GM18870 (cell line): ENCODE measurements at regions not wholly inside any gene's neighbourhood (a gene's known extent, or its start where the extent isn't known, plus 50 kb on each side); places are given as distances from the start of the nearest gene placed in this dataset.
"Not testable (repeated sequence)": the region's sequence is repeated elsewhere in the genome, so short reads cannot be mapped to it uniquely, and the experiment has no call there.

ENCODE experiments used
- ATAC-seq: cut with Tn5 transposase; IDR thresholded peaks from one replicate; pipeline ENCODE4 v1.9.1; 2021; ENCODE audit warnings: moderate library complexity; ENCODE audit not compliant: unreplicated experiment

DNA sequence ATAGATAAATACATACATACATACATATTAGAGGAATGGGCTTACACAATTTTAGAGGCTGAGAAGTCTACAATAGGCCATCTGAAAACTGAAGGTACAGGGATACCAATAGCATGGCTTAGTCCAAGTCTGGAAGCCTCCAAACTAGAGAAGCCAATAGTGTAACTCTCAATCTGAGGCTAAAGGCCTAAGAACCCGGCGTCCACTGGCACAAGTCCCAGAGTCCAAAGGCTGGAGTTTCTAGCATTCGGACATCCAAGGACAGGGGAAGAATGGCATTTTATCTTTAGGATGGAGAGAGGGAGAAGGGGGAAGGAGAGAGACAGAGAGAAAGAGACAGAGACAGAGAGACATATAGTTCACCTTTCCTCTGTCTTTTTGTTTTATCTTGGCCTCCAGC, 63.7 kb upstream of the SYT4 start:
- no peak for ATAC-seq

- ATAC-seq = no peak
Observed at GRCh38 chr18:43350176-43350575, 72.9 kb upstream of the SYT4 start.

DNA sequence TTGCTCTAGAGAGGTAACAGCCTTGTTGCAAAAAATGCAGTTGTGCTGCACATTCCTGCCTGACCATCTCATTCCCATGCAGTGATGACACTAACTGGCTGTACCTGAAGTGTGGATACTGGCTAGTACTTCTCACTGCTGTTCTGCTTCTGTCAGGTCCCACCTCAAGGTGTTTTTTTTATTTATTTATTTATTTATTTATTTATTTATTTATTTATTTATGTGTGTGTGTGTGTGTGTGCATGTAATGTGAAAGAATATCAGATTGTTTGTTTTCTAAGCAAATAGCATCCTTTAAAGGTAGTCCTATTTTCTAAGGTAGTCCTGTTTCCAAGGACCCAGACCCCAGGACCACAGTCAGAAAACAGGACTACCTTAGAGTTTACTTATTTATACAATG, 87.2 kb upstream of the SYT4 start:
- ATAC-seq = no peak

- ATAC-seq = no peak
Observed at GRCh38 chr18:43367895-43368294, 90.6 kb upstream of the SYT4 start.

DNA sequence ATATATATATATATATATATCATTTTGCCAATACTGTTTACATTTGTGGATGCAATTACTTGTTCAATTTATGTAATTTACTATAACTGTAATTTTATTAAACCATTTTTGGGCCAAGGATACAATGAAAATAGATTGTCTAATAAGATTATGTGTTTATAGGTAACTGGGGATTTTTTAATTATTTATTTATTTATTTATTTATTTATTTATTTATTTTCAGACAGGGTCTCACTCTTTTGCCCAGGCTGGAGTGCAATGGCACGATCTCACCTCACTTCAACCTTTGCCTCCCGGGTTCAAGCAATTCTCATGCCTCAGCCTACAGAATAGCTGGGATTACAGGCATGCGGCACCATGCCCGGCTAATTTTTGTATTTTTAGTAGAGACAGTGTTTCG, 92.0 kb upstream of the SYT4 start:
- not testable (repeated sequence) for ATAC-seq

GRCh38 chr18:43372773-43373172, 95.5 kb upstream of the SYT4 start:
- no peak for ATAC-seq

- no peak for ATAC-seq
Observed at GRCh38 chr18:43380104-43380672, 102.9 kb upstream of the SYT4 start.

DNA sequence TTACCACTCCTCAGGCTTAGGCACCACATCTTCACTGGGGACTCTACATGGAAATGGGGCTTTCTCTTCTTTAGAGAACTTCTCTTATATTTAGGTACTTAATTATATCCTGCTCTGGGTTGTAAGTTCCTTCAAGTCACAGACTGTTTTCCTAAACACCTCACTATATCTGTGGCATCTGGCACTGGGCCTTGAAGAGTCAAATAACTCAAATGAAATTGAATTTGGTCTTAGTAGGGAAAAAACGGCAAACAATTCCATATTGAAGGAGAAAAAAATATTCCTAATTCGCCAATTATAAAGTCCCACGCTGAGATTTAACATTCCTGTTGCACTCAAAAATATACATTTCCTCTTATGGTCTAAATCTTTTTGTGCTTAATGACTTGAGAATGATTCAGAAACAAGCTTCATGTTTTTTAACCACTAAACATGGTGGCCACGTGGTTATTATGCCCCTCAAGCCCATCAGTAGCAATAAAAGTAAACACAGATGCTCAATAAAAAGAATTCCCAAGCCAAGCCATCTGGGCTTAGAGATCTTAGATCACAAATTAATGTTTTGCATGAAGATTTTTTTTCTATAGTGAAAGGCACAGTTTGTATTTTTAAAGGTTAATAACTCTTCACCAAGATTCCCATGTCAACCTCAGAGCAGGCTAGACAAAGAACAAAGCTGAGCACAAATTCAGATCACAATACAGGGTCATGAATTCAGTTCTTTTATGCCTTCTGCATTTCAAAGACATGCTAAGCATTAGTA, 105.5 kb upstream of the SYT4 start:
- no peak for ATAC-seq

DNA sequence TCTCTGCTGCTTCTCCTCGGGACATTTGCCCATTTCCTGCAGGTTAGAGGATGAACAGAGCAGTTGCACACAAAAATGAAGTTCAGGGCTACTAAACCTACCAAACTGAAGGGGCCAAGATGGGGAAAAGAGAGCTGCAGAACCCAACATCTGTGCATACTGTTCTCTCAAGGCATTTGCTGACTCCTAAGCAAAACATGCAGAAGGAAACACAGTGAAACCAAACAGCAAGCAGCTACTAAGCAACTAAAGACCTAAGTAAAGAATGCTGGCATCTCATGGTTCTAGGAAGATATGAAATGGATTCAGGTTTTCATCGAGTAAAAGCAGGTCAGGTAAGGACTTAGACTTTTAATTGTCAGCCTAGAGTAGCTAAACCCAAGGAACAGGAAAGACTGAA, 111.9 kb upstream of the SYT4 start:
- ATAC-seq = no peak

GRCh38 chr18:43392168-43392567, 114.9 kb upstream of the SYT4 start:
- no peak for ATAC-seq

- no peak for ATAC-seq
Observed at GRCh38 chr18:43393174-43393573, 115.9 kb upstream of the SYT4 start.

DNA sequence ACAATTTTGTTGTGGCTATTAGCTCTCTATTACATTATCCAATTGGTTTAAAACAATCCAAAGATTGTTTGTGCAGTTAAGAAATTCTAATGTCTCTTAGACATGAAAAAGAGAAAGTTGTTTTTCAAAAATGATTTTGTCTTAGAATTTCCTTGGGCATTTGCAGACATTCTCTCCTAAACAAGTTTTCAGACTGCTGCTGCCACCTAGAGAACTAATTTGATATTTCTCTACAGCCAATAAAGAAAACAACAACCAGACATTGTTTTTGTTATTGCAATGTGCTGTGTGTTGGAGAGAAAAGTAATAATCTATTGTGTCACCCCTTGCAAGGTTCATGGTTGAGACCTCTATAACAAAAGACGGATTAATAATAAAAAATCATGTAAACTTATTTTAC, 119.0 kb upstream of the SYT4 start:
- ATAC-seq = no peak

DNA sequence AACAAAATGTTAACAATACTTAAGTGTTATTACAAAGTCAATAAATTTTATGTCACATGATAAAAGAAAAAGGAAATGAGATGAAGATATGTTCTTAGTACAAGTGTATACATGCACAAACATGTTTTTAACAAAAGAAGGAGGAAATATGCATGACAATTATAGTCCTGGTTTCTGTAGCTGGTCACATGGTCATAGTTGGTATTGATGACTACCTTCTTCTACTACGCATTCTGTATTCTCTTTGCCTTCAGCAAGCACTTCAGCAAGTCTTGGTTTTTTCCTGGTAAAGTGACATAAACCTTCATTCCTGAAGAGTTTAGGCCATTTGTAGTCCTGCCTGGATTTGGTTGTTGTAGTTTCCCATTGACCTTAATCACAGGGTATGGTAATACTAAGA, 121.3 kb upstream of the SYT4 start:
- no peak for ATAC-seq

DNA sequence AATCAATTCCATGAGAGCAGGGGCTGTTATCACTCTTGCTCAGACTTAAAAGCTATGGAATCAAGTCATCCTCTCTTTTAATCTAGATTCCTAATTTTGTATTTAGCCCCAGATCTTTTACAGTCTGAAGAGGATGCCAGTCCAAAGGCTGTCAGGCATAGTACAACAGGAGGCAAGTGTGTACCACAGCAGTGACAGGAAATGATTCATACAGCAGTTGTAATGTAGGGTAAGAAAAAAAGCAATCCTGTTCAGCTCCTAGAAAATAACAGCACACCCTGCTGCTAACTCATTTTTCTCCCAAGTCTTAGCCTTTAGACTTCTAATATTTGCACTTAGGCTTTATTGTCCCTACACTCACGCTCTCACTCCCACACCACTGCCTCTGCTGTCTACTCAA, 127.8 kb upstream of the SYT4 start:
- ATAC-seq = no peak

DNA sequence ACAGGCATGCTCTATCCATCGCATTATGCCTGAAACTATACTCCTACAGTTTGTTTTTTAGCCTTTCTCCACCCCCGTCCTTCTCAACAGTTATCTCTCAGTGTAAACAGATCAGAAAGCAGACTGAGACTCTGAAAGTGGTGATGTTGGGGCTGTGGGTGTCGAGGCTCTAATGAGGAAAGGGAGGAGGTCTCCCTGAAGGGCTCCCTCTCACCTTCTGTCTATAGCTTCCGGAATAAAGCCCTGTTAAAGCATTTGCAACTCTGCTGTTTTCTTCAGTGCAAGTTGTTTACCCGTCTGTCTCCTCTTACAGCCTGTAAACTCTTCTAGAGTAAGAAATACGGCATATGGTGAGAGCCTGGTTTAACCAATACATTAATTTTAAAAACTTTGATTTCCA, 136.7 kb upstream of the SYT4 start:
- ATAC-seq = no peak

GRCh38 chr18:43420091-43420490, 142.8 kb upstream of the SYT4 start:
- ATAC-seq = no peak

DNA sequence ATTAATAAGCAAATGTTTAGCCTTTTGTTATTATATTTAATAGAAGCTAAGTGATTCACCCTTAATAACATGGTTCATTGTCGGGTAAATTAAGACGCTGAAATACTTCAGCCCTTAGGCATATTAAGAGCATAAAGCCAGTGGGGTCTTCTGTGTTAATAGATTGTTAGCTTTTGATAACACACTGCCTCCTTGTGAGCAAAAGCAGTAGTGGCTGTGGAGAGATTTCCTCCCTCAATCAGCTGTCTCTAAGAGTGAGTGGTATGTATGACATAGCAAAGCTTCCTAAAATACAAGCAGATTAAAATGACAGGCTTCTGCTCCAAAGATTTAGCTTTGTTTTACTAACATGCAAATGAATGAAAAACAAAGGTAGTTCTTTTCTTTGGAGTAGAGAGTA, 143.7 kb upstream of the SYT4 start:
- ATAC-seq = no peak

DNA sequence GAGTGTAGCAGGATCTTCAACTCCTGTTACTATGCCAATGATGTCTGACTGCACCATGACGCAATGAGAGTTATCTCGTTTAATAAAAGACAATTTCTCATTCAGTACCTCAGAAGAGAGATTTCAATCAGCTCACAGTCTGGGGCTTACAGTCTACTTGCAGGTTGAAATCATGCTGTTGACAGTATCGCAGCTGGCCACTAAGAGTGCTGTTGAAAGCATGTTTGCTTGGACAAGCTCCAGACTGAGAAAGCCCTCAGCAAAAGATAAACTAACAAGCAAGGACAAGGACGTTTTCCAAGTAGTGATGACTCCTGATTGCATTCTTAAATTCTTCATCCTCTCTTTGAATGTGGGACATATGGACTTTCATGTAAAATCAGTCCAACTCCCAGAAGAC, 145.2 kb upstream of the SYT4 start:
- no peak for ATAC-seq

DNA sequence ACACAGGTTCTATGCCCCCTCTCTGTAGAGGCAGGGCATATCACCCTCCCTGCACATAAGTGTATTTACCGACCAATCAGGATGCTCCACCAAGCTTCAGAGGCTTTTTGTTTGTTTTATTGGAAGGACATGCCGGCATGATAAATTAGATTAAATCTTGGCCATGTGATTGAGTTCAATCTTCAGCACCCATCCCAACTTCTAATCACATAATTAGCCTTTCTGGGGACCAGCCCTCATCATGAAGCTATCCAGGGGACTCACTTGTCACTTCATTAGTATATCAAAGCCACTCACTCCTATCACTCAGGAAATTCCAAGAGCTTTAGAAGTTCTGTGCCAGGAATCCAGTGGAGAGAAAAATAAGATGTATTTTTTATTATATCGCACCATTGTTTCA, 158.6 kb upstream of the SYT4 start:
- no peak for ATAC-seq

- no peak for ATAC-seq
Observed at GRCh38 chr18:43442131-43442530, 164.8 kb upstream of the SYT4 start.

DNA sequence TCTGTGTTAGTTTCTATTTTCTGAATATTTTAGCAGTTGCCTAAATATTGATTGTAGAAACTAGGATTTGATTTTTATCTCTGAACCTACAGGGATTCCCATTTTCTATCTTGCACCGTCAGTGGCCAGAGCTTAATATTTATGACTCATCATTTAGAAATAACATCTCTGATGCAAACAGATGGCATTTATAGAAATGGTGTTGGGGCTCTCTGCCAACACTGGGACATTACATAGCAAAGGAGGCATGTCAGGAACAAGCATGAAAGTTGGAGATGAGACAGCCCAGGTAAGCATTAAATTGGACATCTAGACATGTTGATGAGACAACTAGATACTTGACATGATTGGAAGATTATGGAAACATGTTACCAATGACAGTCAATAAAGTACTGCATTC, 165.3 kb upstream of the SYT4 start:
- no peak for ATAC-seq

GRCh38 chr18:43465483-43465882, 188.2 kb upstream of the SYT4 start:
- no peak for ATAC-seq

DNA sequence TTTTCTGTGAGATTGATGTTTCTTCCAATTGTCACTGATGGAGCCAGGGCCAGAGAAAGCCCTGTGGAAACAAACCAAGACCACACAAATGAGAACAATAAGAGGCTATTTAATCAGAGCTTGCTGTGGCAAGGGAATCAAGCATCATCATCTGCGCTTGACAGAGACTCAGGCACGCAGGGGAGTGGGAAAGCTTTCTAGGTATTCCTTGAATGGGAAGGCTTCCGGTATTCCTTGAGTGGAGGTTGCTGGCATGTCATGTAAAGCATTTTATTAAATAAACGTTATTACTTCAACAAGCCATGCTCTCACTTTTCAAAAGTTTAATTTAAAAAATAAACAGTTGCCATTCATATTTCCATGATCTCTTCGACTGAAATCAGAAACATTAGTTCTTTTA, 194.6 kb upstream of the SYT4 start:
- ATAC-seq = no peak
